SKM-1 (cell line): ENCODE measurements at regions not wholly inside any gene's neighbourhood (a gene's known extent, or its start where the extent isn't known, plus 50 kb on each side); places are given as distances from the start of the nearest gene placed in this dataset.
"Not testable (repeated sequence)": the region's sequence is repeated elsewhere in the genome, so short reads cannot be mapped to it uniquely, and the experiment has no call there.

Experiments
- DNase-seq: peaks from one replicate; lab custom pipeline; 2025; ENCODE audit not compliant: unreplicated experiment; lab: John Stamatoyannopoulos, UW

GRCh38 chrY:3491423-3491822, 87.4 kb upstream of the TGIF2LY start:
- DNase-seq = not testable (repeated sequence)

- not testable (repeated sequence) for DNase-seq
Observed at GRCh38 chrY:3494539-3494938, 84.3 kb upstream of the TGIF2LY start.

GRCh38 chrY:3527040-3527439, 51.8 kb upstream of the TGIF2LY start:
- DNase-seq = peak; percentile 0
